ENCODE measurements at regions not wholly inside any gene's neighbourhood (a gene's known extent, or its start where the extent isn't known, plus 50 kb on each side); places are given as distances from the start of the nearest gene placed in this dataset.

- Histone ChIP-seq H3K4me3 (no peak overlapping the region), H3F3A (replicated peaks; ENCODE audit: low read depth) (no peaks in the 10 kb centered on the region), H3K36me3 (ENCODE audit: insufficient read depth) (no peaks in the 10 kb centered on the region), H3K27ac (ENCODE audit: low read depth) (no peak overlapping the region), H2AFZ (no peak overlapping the region), H3K4me1 (ENCODE audit: insufficient read depth) (no peaks in the 10 kb centered on the region), H3K27me3 (ENCODE audit: insufficient read depth) (no peaks in the 10 kb centered on the region), H4K20me1 (replicated peaks; ENCODE audit: insufficient read depth) (no peaks in the 10 kb centered on the region), H3K4me2 (no peak overlapping the region), H3K79me2 (replicated peaks; ENCODE audit: insufficient read depth) (no peaks in the 10 kb centered on the region), H3K9me2 (ENCODE audit: insufficient read depth) (no peaks in the 10 kb centered on the region)
- DNase-seq (ENCODE audit: low spot score) (no peak), ATAC-seq (no peak)
- Mint-ChIP-seq H3K4me3 (no peak overlapping the region), H3K4me1 (no peaks in the 10 kb centered on the region), H3K9me3 (peaks cover 6% of the 10 kb centered on the region; the same call in 2 of the 3 replicates), H3K36me3 (ENCODE audit: low read depth) (no peaks in the 10 kb centered on the region), H3K27me3 (ENCODE audit: insufficient read depth, low read depth, poor library complexity) (no peaks in the 10 kb centered on the region), H3K27ac (no peak overlapping the region)
- no peak for TF ChIP-seq ZNF462 (CRISPR knock-in tag; IDR thresholded peaks at IDR 0.05)
- TF ChIP-seq ZNF114 (CRISPR knock-in tag; IDR thresholded peaks at IDR 0.05), result no peak
- no peak for TF ChIP-seq POLR2AphosphoS5 (IDR thresholded peaks at IDR 0.05; ENCODE audit: low read depth)
- TF ChIP-seq ZNF331 (CRISPR knock-in tag; IDR thresholded peaks at IDR 0.05; ENCODE audit: low read depth), result no peak
- TF ChIP-seq STAT1 (IDR thresholded peaks at IDR 0.05; ENCODE audit: unreplicated experiment), result no peak
- TF ChIP-seq EZH2phosphoT487 (IDR thresholded peaks at IDR 0.05; ENCODE audit: unreplicated experiment), result no peak
- no peak for TF ChIP-seq REST (IDR thresholded peaks at IDR 0.05; ENCODE audit: unreplicated experiment)
- TF ChIP-seq EZH2 (IDR thresholded peaks at IDR 0.05; ENCODE audit: low read depth, unreplicated experiment), result no peak
- TF ChIP-seq NANOG (IDR thresholded peaks at IDR 0.05; ENCODE audit: borderline replicate concordance), result no peak
- TF ChIP-seq, protein P1, sequence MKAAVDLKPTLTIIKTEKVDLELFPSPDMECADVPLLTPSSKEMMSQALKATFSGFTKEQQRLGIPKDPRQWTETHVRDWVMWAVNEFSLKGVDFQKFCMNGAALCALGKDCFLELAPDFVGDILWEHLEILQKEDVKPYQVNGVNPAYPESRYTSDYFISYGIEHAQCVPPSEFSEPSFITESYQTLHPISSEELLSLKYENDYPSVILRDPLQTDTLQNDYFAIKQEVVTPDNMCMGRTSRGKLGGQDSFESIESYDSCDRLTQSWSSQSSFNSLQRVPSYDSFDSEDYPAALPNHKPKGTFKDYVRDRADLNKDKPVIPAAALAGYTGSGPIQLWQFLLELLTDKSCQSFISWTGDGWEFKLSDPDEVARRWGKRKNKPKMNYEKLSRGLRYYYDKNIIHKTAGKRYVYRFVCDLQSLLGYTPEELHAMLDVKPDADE (IDR thresholded peaks at IDR 0.05), result no peak
- no peak for TF ChIP-seq CTCF (conservative IDR thresholded peaks at IDR 0.05; ENCODE audit: low read depth in 2 of 2)
Observed at GRCh38 chrX:23248187-23248586, 86.5 kb upstream of the PTCHD1 start.

Data from GM23338 (cell line).